ENCODE measurements at regions not wholly inside any gene's neighbourhood (a gene's known extent, or its start where the extent isn't known, plus 50 kb on each side); places are given as distances from the start of the nearest gene placed in this dataset.

- TF ChIP-seq CTCF (IDR thresholded peaks at IDR 0.05) (no peak), POLR2A (IDR thresholded peaks at IDR 0.05) (no peak)
Measured at GRCh38 chr6:168888786-168889345, 364.8 kb downstream of the THBS2 start.
